Muscle of leg (tissue), 3 donors: ENCODE measurements at regions not wholly inside any gene's neighbourhood (a gene's known extent, or its start where the extent isn't known, plus 50 kb on each side); places are given as distances from the start of the nearest gene placed in this dataset.
"Not testable (repeated sequence)": the region's sequence is repeated elsewhere in the genome, so short reads cannot be mapped to it uniquely, and the experiment has no call there.

Experiments
- DNase-seq: peaks from one replicate; pipeline ENCODE4 v3.0.0; 2013
- H3K27ac ChIP-seq: one replicate; pipeline ENCODE4 v1.5.1; 2013; ENCODE audit warnings: mild to moderate bottlenecking, low read length, control low read depth
- H3K27me3 ChIP-seq: one replicate; pipeline ENCODE4 v1.6.1; 2013; ENCODE audit warnings: low read length; ENCODE audit not compliant: control insufficient read depth, insufficient read depth
- H3K36me3 ChIP-seq: one replicate; pipeline ENCODE4 v1.6.1; 2013; ENCODE audit warnings: low read length; ENCODE audit not compliant: control insufficient read depth, insufficient read depth
- H3K4me1 ChIP-seq: one replicate; pipeline ENCODE4 v1.6.1; 2013; ENCODE audit warnings: low read length; ENCODE audit not compliant: control insufficient read depth, insufficient read depth
- H3K4me3 ChIP-seq: one replicate; pipeline ENCODE4 v1.5.1; 2013; ENCODE audit warnings: low read length, control low read depth
- H3K9me3 ChIP-seq: replicated peaks from 2 replicates; pipeline ENCODE4 v1.6.1; 2013; ENCODE audit warnings: low read depth, low read length; ENCODE audit not compliant: control insufficient read depth
- WGBS: methylation state at CpG from one replicate; pipeline ENCODE4 v1.1.5; 2013; ENCODE audit warnings: missing lambda C conversion rate; ENCODE audit not compliant: insufficient coverage; 5-methylcytosine and 5-hydroxymethylcytosine counted together

- DNase-seq: peak; percentile 51
- Histone ChIP-seq H3K27me3 (no peaks in the 10 kb centered on the region), H3K4me3 (no peak overlapping the region), H3K27ac (no peak overlapping the region), H3K4me1 (no peaks in the 10 kb centered on the region), H3K36me3 (no peaks in the 10 kb centered on the region), H3K9me3 (no peaks in the 10 kb centered on the region)
- no CpG with 5 or more reads among the region's 3 CpGs for WGBS
Measured at GRCh38 chr3:137110392-137110996, 152.7 kb downstream of the IL20RB start.

GRCh38 chr3:137111497-137111896, 153.7 kb downstream of the IL20RB start:
- Histone ChIP-seq H3K27me3 (no peaks in the 10 kb centered on the region), H3K4me1 (no peaks in the 10 kb centered on the region), H3K27ac (no peak overlapping the region), H3K36me3 (no peaks in the 10 kb centered on the region), H3K4me3 (no peak overlapping the region), H3K9me3 (no peaks in the 10 kb centered on the region)
- no peak for DNase-seq
- 83% methylated on average over 1 of the region's 8 CpGs for WGBS

- Histone ChIP-seq H3K4me3 (no peak overlapping the region), H3K9me3 (no peaks in the 10 kb centered on the region), H3K4me1 (no peaks in the 10 kb centered on the region), H3K27ac (no peak overlapping the region), H3K27me3 (no peaks in the 10 kb centered on the region), H3K36me3 (no peaks in the 10 kb centered on the region)
- DNase-seq: no peak
Measured at GRCh38 chr3:137116619-137117018, 158.8 kb downstream of the IL20RB start.

GRCh38 chr3:137121704-137122314, 164.0 kb downstream of the IL20RB start:
- H3K4me1 ChIP-seq: no peaks in the 10 kb centered on the region
- H3K9me3 ChIP-seq: no peaks in the 10 kb centered on the region
- peak; percentile 31 for DNase-seq
- H3K36me3 ChIP-seq: no peaks in the 10 kb centered on the region
- no peak overlapping the region for H3K4me3 ChIP-seq
- 15% methylated on average over 2 of the region's 3 CpGs for WGBS
- H3K27me3 ChIP-seq: no peaks in the 10 kb centered on the region
- H3K27ac ChIP-seq: no peak overlapping the region

- 47% methylated on average over 2 of the region's 2 CpGs for WGBS
- Histone ChIP-seq H3K36me3 (no peaks in the 10 kb centered on the region), H3K4me1 (no peaks in the 10 kb centered on the region), H3K4me3 (no peak overlapping the region), H3K9me3 (no peaks in the 10 kb centered on the region), H3K27ac (no peak overlapping the region), H3K27me3 (no peaks in the 10 kb centered on the region)
- no peak for DNase-seq
Measured at GRCh38 chr3:137131081-137131480, 173.3 kb downstream of the IL20RB start.

GRCh38 chr3:137134431-137134830, 176.6 kb downstream of the IL20RB start:
- no peaks in the 10 kb centered on the region for H3K4me1 ChIP-seq

GRCh38 chr3:137148406-137148805, 190.6 kb downstream of the IL20RB start:
- Histone ChIP-seq H3K27ac (no peak overlapping the region), H3K4me3 (no peak overlapping the region), H3K27me3 (no peaks in the 10 kb centered on the region), H3K36me3 (no peaks in the 10 kb centered on the region), H3K4me1 (no peaks in the 10 kb centered on the region), H3K9me3 (no peaks in the 10 kb centered on the region)
- no peak for DNase-seq
- 69% methylated on average over 1 of the region's 3 CpGs for WGBS

More at GRCh38 chr3:137134431-137134830, 176.6 kb downstream of the IL20RB start:
- Histone ChIP-seq H3K27ac (no peak overlapping the region), H3K27me3 (no peaks in the 10 kb centered on the region), H3K4me3 (no peak overlapping the region), H3K36me3 (no peaks in the 10 kb centered on the region), H3K9me3 (no peaks in the 10 kb centered on the region)
- DNase-seq: no peak
- 94% methylated on average over 2 of the region's 4 CpGs for WGBS

GRCh38 chr3:137148917-137149316, 191.1 kb downstream of the IL20RB start:
- H3K4me3 ChIP-seq: no peak overlapping the region

GRCh38 chr3:137150825-137151224, 193.0 kb downstream of the IL20RB start:
- H3K27me3 ChIP-seq: no peaks in the 10 kb centered on the region
- H3K9me3 ChIP-seq: no peaks in the 10 kb centered on the region
- H3K4me3 ChIP-seq: no peak overlapping the region
- no peak overlapping the region for H3K27ac ChIP-seq
- no peaks in the 10 kb centered on the region for H3K4me1 ChIP-seq
- H3K36me3 ChIP-seq: no peaks in the 10 kb centered on the region
- 39% methylated on average over 3 of the region's 5 CpGs for WGBS
- no peak for DNase-seq

More at GRCh38 chr3:137148917-137149316, 191.1 kb downstream of the IL20RB start:
- Histone ChIP-seq H3K27ac (no peak overlapping the region), H3K4me1 (no peaks in the 10 kb centered on the region), H3K9me3 (no peaks in the 10 kb centered on the region), H3K36me3 (no peaks in the 10 kb centered on the region), H3K27me3 (no peaks in the 10 kb centered on the region)
- WGBS: 27% methylated on average over 2 of the region's 2 CpGs
- no peak for DNase-seq

- not testable (repeated sequence) for H3K27me3 ChIP-seq, H3K4me3 ChIP-seq, H3K36me3 ChIP-seq, DNase-seq, H3K4me1 ChIP-seq, H3K9me3 ChIP-seq, H3K27ac ChIP-seq
- 82% methylated on average over 3 of the region's 5 CpGs for WGBS
Measured at GRCh38 chr3:137153046-137153445, 195.3 kb downstream of the IL20RB start.
